Stimulated activated effector memory CD8-positive, alpha-beta T cell treated with anti-CD3 and anti-CD28 coated beads, Interleukin-12 subunit alpha, Interleukin-12 subunit beta, amount 100 ng/mL, for 72 hours (primary cell): ENCODE measurements at regions not wholly inside any gene's neighbourhood (a gene's known extent, or its start where the extent isn't known, plus 50 kb on each side); places are given as distances from the start of the nearest gene placed in this dataset.
"Not testable (repeated sequence)": the region's sequence is repeated elsewhere in the genome, so short reads cannot be mapped to it uniquely, and the experiment has no call there.

Source experiments
- ATAC-seq: fragments of 150-1000 bp; cut with Tn5 transposase; 2 replicates; pipeline ENCODE4 v1.10.0; 2021
- DNase-seq, 2 donors: peaks; one replicate each; pipeline ENCODE4 v3.0.0; 2021 to 2022; ENCODE audit warnings: low spot score in 2 of 2
- H3K27ac Mint-ChIP-seq: one replicate; pipeline ENCODE4 v1.8.0; 2022; ENCODE audit warnings: mild to moderate bottlenecking, mixed read lengths
- H3K36me3 Mint-ChIP-seq: one replicate; pipeline ENCODE4 v1.8.0; 2022; ENCODE audit warnings: mild to moderate bottlenecking, mixed read lengths
- H3K4me1 Mint-ChIP-seq: one replicate; pipeline ENCODE4 v1.8.0; 2022; ENCODE audit warnings: mixed read lengths
- H3K4me3 Mint-ChIP-seq: one replicate; pipeline ENCODE4 v1.8.0; 2022; ENCODE audit warnings: mild to moderate bottlenecking, mixed read lengths
- H3K9me3 Mint-ChIP-seq: one replicate; pipeline ENCODE4 v1.8.0; 2022; ENCODE audit warnings: mixed read lengths

DNA sequence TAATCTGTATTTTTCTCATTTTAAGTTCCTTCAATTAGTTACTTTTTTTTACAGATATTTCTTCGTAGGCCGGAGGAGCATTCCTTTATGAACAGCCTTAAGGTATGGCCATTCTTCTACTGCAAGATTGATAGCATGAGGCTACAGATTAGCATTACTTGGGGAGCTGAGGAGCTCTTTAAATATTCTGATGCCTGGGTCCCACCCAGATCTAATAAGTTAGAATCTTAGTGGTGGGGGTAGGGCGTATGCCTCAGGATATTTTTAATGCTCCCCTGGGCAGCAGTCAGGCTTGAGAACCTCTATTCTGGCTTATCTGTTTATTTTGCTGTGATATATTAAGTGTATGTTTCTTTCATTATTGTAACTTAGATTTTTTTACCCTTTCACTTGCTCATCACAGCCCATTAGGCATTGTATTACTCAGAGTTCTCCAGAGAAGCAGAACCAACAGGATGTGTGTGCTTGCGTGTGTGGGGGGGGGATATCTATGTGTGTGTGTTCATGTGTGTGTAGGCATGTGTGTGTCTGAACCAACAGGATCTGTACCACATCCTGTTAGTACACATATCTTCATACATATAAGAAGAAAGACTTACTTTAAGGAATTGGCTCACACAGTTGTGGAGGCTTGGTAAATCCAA is 91.8 kb upstream of the MTAP start:
- Mint-ChIP-seq H3K36me3 (no peaks in the 10 kb centered on the region), H3K4me3 (no peak overlapping the region), H3K4me1 (peaks cover 5% of the 10 kb centered on the region), H3K27ac (no peak overlapping the region), H3K9me3 (no peaks in the 10 kb centered on the region)
- DNase-seq (no peak), ATAC-seq (peak; percentile 48)

GRCh38 chr9:21711504-21711903 is 90.9 kb upstream of the MTAP start:
- Mint-ChIP-seq H3K27ac (no peak overlapping the region), H3K36me3 (no peaks in the 10 kb centered on the region), H3K4me1 (peaks cover 5% of the 10 kb centered on the region), H3K9me3 (no peaks in the 10 kb centered on the region), H3K4me3 (no peak overlapping the region)
- DNase-seq (no peak), ATAC-seq (peak; percentile 75)

DNA sequence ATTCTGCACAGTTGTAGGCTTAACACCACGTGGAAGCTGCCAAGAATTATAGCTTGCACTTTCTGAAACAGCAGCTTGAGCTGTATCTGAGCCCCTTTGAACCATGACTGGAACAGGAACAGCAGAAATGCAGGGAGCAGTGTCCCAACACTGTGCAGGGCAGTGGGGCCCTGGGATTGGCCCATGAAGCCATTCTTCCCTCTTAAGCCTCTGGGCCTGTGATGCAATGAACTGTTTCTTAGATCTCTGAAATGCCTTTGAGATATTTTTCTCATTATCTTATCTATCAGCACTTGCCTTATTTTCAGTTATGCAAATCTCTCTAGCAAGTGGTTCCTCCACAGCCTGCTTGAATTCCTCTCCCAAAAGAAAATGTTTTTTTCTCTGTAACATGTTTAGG is 87.0 kb upstream of the MTAP start:
- Mint-ChIP-seq H3K4me3 (no peak overlapping the region), H3K36me3 (no peaks in the 10 kb centered on the region), H3K4me1 (no peaks in the 10 kb centered on the region), H3K9me3 (no peaks in the 10 kb centered on the region), H3K27ac (no peak overlapping the region)
- DNase-seq, result no peak
- ATAC-seq, result no peak

DNA sequence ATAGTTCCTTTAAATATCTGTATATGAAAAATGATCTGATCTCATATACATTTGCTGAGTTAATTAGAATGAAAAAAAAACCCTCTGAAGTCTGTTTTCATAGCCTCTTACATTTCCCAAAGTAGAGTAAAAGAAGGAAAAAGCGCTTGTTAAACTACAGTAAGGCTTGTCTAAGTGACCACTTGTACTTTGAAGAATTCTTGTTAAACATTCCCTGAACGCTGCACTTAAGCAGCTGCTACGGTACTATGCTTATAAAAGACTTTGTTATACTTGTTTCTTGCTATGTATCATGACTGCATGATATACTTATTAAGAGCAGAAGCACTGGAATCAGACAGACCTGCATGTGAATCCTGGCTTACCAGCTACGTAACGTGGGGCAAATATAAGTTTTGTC is 81.7 kb upstream of the MTAP start:
- DNase-seq (no peak), ATAC-seq (no peak)
- Mint-ChIP-seq H3K4me1 (no peaks in the 10 kb centered on the region), H3K4me3 (no peak overlapping the region), H3K27ac (no peak overlapping the region), H3K9me3 (no peaks in the 10 kb centered on the region), H3K36me3 (no peaks in the 10 kb centered on the region)

DNA sequence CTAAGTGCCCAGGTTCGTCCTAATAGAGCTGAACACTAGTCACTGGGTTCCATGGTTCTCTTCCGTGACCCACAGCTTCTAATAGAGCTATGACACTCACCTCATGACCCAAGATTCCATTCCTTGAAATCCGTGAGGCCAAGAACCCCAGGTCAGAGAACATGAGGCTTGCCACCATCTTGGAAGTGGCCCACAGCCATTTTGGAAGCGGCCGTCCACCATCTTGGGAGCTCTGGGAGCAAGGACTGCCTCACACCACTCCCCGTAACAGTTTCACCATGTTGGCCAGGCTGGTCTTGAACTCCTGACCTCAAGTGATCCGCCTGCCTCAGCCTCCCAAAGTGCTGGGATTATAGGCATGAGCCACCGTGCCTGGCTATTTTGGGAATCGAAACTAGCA is 75.0 kb upstream of the MTAP start:
- not testable (repeated sequence) for ATAC-seq, H3K4me3 Mint-ChIP-seq, DNase-seq

GRCh38 chr9:21728781-21729180 is 73.7 kb upstream of the MTAP start:
- Mint-ChIP-seq H3K9me3 (no peaks in the 10 kb centered on the region), H3K27ac (no peak overlapping the region), H3K36me3 (no peaks in the 10 kb centered on the region), H3K4me3 (no peak overlapping the region), H3K4me1 (no peaks in the 10 kb centered on the region)
- DNase-seq, result no peak
- no peak for ATAC-seq

More for the DNA sequence above, 75.0 kb upstream of the MTAP start:
- H3K36me3 Mint-ChIP-seq, H3K27ac Mint-ChIP-seq, H3K4me1 Mint-ChIP-seq, H3K9me3 Mint-ChIP-seq: not testable (repeated sequence)

GRCh38 chr9:21729648-21730047 is 72.8 kb upstream of the MTAP start:
- ATAC-seq (no peak), DNase-seq (no peak)
- H3K4me1 Mint-ChIP-seq, result no peaks in the 10 kb centered on the region
- no peak overlapping the region for H3K27ac Mint-ChIP-seq
- H3K9me3 Mint-ChIP-seq, result no peaks in the 10 kb centered on the region
- no peak overlapping the region for H3K4me3 Mint-ChIP-seq
- no peaks in the 10 kb centered on the region for H3K36me3 Mint-ChIP-seq

- ATAC-seq (no peak), DNase-seq (no peak)
- no peaks in the 10 kb centered on the region for H3K36me3 Mint-ChIP-seq
- no peaks in the 10 kb centered on the region for H3K4me1 Mint-ChIP-seq
- H3K9me3 Mint-ChIP-seq, result no peaks in the 10 kb centered on the region
- H3K4me3 Mint-ChIP-seq, result no peak overlapping the region
- H3K27ac Mint-ChIP-seq, result no peak overlapping the region
Measured at GRCh38 chr9:21730899-21731298, 71.5 kb upstream of the MTAP start.

DNA sequence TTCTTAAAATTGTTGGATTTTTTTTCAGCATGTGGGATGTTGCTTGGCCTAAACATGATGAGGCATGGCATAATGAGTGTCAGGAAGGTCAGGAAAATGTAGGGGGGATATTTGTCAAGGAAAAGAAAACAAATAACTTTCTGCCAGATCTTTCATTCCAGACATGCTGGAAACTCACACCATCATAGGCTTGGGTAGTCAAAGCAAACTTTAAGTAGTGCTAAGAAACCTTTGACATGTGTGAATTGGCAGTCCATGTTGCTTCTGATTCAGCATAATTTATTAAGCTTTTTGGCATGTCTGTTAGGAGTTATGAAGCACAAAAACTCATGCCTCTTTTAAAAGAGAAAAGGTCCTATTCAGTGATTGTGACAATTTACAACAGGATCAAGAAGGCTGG is 61.3 kb upstream of the MTAP start:
- Mint-ChIP-seq H3K27ac (no peak overlapping the region), H3K4me1 (no peaks in the 10 kb centered on the region), H3K9me3 (no peaks in the 10 kb centered on the region), H3K36me3 (no peaks in the 10 kb centered on the region), H3K4me3 (no peak overlapping the region)
- no peak for ATAC-seq
- DNase-seq, result no peak

- H3K9me3 Mint-ChIP-seq, result no peaks in the 10 kb centered on the region
- H3K27ac Mint-ChIP-seq, result no peak overlapping the region
- no peak for ATAC-seq
- no peaks in the 10 kb centered on the region for H3K36me3 Mint-ChIP-seq
- no peak for DNase-seq
- H3K4me3 Mint-ChIP-seq, result no peak overlapping the region
- H3K4me1 Mint-ChIP-seq, result no peaks in the 10 kb centered on the region
Measured at GRCh38 chr9:21744320-21744719, 58.1 kb upstream of the MTAP start.

- Mint-ChIP-seq H3K36me3 (no peaks in the 10 kb centered on the region), H3K9me3 (no peaks in the 10 kb centered on the region), H3K4me1 (no peaks in the 10 kb centered on the region), H3K27ac (no peak overlapping the region), H3K4me3 (no peak overlapping the region)
- ATAC-seq, result no peak
- no peak for DNase-seq
Measured at GRCh38 chr9:21744841-21745240, 57.6 kb upstream of the MTAP start.

- H3K4me3 Mint-ChIP-seq, result no peak overlapping the region
- no peaks in the 10 kb centered on the region for H3K9me3 Mint-ChIP-seq
- H3K4me1 Mint-ChIP-seq, result no peaks in the 10 kb centered on the region
- no peak overlapping the region for H3K27ac Mint-ChIP-seq
- DNase-seq (no peak), ATAC-seq (no peak)
- no peaks in the 10 kb centered on the region for H3K36me3 Mint-ChIP-seq
Measured at GRCh38 chr9:21746550-21746949, 55.9 kb upstream of the MTAP start.

DNA sequence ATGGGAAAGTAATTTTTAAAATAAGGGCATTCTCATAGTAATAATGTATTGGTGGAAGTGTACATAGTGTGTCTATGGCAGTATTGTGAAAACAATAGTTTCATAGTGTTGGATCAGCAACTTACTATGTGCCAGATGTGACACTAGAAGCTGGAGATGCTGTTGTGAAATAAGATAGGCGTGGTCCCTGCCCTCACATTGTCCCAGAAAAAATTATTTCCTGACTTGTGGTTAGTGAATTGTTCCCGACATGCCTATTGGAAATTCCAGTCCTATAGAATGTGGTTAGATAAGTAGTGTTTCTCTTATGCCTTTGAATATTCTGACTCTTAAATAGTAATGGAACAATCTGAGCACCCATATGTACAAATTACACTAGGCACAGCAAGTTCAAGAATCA is 55.3 kb upstream of the MTAP start:
- no peaks in the 10 kb centered on the region for H3K9me3 Mint-ChIP-seq
- H3K36me3 Mint-ChIP-seq, result no peaks in the 10 kb centered on the region
- ATAC-seq, result no peak
- H3K4me3 Mint-ChIP-seq, result no peak overlapping the region
- DNase-seq, result no peak
- no peaks in the 10 kb centered on the region for H3K4me1 Mint-ChIP-seq
- no peak overlapping the region for H3K27ac Mint-ChIP-seq

DNA sequence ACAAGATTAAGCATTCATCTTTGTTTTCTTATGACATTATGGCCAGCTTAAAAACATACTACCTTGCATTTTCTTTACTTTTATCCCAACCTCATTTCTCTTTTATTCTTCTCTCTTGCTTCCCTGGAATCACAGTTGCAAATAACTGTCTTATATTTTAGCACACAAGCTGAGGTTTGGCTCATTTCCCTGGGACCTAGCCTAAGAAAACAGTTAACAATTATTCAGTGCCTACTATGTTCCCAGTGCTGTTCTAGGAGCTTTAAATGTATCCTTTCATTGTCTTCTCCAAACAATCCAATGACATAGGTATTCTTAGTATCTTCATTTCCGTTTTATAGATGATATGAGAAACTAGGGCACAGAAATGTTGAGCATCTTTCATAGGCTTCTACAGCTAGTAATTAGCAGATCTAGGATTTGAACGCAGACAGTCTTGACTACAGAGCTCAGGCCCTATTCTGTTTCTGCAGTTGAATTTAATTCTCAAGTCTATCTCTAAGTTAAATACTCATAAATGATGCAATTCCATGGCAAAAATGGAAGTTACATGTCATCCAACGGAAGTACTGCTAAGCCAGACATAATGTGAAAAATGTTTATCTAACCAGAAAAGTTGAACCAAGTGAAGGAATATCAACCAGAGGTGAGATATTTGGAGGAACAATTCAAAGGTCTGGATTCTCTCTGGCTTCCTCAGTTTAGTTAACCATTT is 52.3 kb upstream of the MTAP start:
- H3K9me3 Mint-ChIP-seq, result no peaks in the 10 kb centered on the region
- ATAC-seq (no peak), DNase-seq (no peak)
- no peak overlapping the region for H3K4me3 Mint-ChIP-seq
- no peak overlapping the region for H3K27ac Mint-ChIP-seq
- no peaks in the 10 kb centered on the region for H3K36me3 Mint-ChIP-seq
- H3K4me1 Mint-ChIP-seq, result no peaks in the 10 kb centered on the region

DNA sequence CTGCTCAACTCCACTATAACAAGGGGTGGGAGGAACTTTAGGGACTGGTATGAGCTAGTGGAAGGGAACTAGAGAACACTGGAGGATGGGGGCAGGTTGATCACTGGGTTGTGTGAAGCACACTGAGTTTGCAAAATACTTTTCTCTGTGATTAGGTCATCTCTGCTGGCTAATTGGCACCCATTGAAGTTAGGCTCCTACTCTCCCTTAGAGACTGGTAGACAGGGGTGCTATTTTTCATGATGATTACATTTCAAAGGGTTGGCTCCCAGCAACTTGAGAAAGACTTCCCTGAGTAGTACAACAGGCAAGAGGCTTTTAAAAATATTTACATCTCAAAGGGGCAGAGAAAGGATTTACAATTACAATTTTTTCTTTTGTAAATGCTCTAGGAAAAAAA is 50.4 kb upstream of the MTAP start:
- no peaks in the 10 kb centered on the region for H3K9me3 Mint-ChIP-seq
- no peak overlapping the region for H3K4me3 Mint-ChIP-seq
- H3K36me3 Mint-ChIP-seq, result no peaks in the 10 kb centered on the region
- no peaks in the 10 kb centered on the region for H3K4me1 Mint-ChIP-seq
- H3K27ac Mint-ChIP-seq, result no peak overlapping the region
- no peak for ATAC-seq
- no peak for DNase-seq
